ENCODE measurements at regions not wholly inside any gene's neighbourhood (a gene's known extent, or its start where the extent isn't known, plus 50 kb on each side); places are given as distances from the start of the nearest gene placed in this dataset.
A peak's percentile ranks its signal among the peaks of the same experiment; 100 is the strongest.

- H3K27ac ChIP-seq: peak overlapping the region; percentile 61
Observed at GRCh38 chr10:121235692-121236091, 362.6 kb downstream of the FGFR2 start.

DNA sequence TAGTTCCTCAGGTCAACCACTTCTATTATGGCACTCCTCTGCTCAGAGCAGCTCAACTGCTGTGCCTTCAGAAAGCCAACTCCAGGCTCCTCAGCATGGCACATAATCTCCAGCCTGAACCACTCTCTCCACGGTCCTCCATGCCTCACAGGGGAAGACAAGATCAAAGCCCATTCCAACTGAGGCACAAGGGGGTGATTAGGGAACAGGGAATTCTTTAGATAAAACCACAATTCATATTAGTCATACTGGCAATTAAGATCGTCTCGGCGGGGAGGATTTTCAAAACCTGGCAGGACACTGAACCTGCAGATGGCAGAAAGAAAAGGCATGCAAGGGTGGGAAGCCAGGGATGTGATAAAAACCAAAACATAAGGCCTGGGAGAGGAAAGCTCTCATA, 361.6 kb downstream of the FGFR2 start:
- Histone ChIP-seq H3K27me3 (no peaks in the 10 kb centered on the region), H3K4me3 (no peak overlapping the region), H3K4me1 (no peaks in the 10 kb centered on the region), H3K9me3 (no peaks in the 10 kb centered on the region), H3K36me3 (no peaks in the 10 kb centered on the region), H3K9ac (ENCODE audit: low read depth in 2 of 2, low read length in 2 of 2) (peak overlapping the region in 1 of 2 donors; percentile 68), H3K27ac (peak overlapping the region; percentile 54)
- no peak for DNase-seq
- TF ChIP-seq, protein P1, sequence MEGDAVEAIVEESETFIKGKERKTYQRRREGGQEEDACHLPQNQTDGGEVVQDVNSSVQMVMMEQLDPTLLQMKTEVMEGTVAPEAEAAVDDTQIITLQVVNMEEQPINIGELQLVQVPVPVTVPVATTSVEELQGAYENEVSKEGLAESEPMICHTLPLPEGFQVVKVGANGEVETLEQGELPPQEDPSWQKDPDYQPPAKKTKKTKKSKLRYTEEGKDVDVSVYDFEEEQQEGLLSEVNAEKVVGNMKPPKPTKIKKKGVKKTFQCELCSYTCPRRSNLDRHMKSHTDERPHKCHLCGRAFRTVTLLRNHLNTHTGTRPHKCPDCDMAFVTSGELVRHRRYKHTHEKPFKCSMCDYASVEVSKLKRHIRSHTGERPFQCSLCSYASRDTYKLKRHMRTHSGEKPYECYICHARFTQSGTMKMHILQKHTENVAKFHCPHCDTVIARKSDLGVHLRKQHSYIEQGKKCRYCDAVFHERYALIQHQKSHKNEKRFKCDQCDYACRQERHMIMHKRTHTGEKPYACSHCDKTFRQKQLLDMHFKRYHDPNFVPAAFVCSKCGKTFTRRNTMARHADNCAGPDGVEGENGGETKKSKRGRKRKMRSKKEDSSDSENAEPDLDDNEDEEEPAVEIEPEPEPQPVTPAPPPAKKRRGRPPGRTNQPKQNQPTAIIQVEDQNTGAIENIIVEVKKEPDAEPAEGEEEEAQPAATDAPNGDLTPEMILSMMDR (IDR thresholded peaks at IDR 0.05): no peak
- intact Hi-C loops (cut with DNase I): no loop called here

More at GRCh38 chr10:121235692-121236091, 362.6 kb downstream of the FGFR2 start:
- Histone ChIP-seq H3K36me3 (no peaks in the 10 kb centered on the region), H3K4me3 (no peak overlapping the region), H3K4me1 (no peaks in the 10 kb centered on the region), H3K9me3 (no peaks in the 10 kb centered on the region), H3K27me3 (no peaks in the 10 kb centered on the region), H3K9ac (ENCODE audit: low read depth in 2 of 2, low read length in 2 of 2) (peak overlapping the region in 1 of 2 donors; percentile 68)
- TF ChIP-seq, protein P1 (IDR thresholded peaks at IDR 0.05): no peak
- intact Hi-C loops (cut with DNase I): no loop called here
- DNase-seq: peak; percentile 66

DNA sequence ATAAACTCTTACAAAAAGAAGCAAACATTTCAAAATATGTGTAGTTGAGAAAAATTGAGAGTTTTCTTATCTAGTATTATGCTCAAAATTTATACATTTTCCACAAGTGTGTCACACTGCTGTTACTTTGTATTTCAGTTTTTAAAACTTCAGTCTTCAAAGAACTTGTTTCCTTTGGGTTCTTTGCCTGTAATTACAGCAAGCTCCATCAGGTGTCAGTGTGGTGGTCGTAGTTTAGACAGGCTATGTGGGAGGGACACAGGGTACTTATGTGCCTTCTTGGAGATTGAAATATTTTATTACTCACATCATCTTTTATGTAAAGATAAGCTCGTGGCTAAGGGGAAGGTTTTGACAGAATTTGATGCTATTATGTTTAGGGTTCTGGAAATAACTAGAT, 360.5 kb downstream of the FGFR2 start:
- intact Hi-C loops (cut with DNase I): no loop called here
- no peak for DNase-seq
- H3K4me1 ChIP-seq: no peaks in the 10 kb centered on the region
- H3K27me3 ChIP-seq: no peaks in the 10 kb centered on the region
- TF ChIP-seq, protein P1 (IDR thresholded peaks at IDR 0.05): no peak
- H3K9ac ChIP-seq (ENCODE audit: low read depth in 2 of 2, low read length in 2 of 2): no peak overlapping the region
- H3K4me3 ChIP-seq: no peak overlapping the region
- no peak overlapping the region for H3K27ac ChIP-seq
- no peaks in the 10 kb centered on the region for H3K9me3 ChIP-seq
- no peaks in the 10 kb centered on the region for H3K36me3 ChIP-seq

DNA sequence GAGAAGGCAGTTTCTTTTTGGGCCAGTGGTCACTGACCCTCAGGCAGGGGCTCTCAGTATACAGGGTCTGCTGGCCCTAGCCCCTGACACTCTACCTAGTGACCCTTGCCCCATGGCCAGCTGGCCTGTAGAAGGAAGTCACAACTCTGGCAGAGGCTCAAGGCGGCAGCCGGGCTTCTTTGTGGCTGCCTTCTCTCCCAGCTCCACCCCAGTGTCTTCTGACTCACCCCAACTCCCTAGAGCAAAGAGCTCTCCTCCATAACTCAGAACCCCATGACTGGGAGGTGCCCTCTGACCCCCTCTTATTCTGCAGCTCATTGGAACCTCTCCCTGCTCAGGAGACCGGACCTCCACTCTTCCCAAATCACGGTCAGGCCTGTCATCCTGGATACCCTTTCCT, 358.2 kb downstream of the FGFR2 start:
- TF ChIP-seq, protein P1 (IDR thresholded peaks at IDR 0.05): no peak
- no peaks in the 10 kb centered on the region for H3K27me3 ChIP-seq
- DNase-seq: peak; percentile 86
- no peaks in the 10 kb centered on the region for H3K36me3 ChIP-seq
- H3K4me3 ChIP-seq: no peak overlapping the region
- peak overlapping the region in 1 of 2 donors; percentile 58 for H3K9ac ChIP-seq (ENCODE audit: low read depth in 2 of 2, low read length in 2 of 2)
- H3K9me3 ChIP-seq: no peaks in the 10 kb centered on the region
- H3K27ac ChIP-seq: peak overlapping the region; percentile 75
- intact Hi-C loops (cut with DNase I): no loop called here
- no peaks in the 10 kb centered on the region for H3K4me1 ChIP-seq

- no peaks in the 10 kb centered on the region for H3K4me1 ChIP-seq
Observed at GRCh38 chr10:121240556-121240955, 357.7 kb downstream of the FGFR2 start.

More at GRCh38 chr10:121240556-121240955, 357.7 kb downstream of the FGFR2 start:
- no peak overlapping the region for H3K4me3 ChIP-seq
- intact Hi-C loops (cut with DNase I): no loop called here
- TF ChIP-seq, protein P1 (IDR thresholded peaks at IDR 0.05): no peak
- H3K27me3 ChIP-seq: no peaks in the 10 kb centered on the region
- H3K9me3 ChIP-seq: no peaks in the 10 kb centered on the region
- no peaks in the 10 kb centered on the region for H3K36me3 ChIP-seq
- DNase-seq: peak; percentile 59
- H3K9ac ChIP-seq (ENCODE audit: low read depth in 2 of 2, low read length in 2 of 2): peak overlapping the region in 1 of 2 donors; percentile 58
- H3K27ac ChIP-seq: peak overlapping the region; percentile 75
